ENCODE measurements at regions not wholly inside any gene's neighbourhood (a gene's known extent, or its start where the extent isn't known, plus 50 kb on each side); places are given as distances from the start of the nearest gene placed in this dataset.

GRCh38 chr3:43783987-43784639, 93.4 kb downstream of the ABHD5 start:
- Histone ChIP-seq H3K4me3 (ENCODE audit: low read depth in 2 of 2, low read length in 2 of 2) (no peak overlapping the region), H3K9me3 (ENCODE audit: control insufficient read depth, insufficient read depth, low read depth, low read length) (no peaks in the 10 kb centered on the region), H3K27me3 (ENCODE audit: control insufficient read depth, insufficient read depth, low read length) (no peaks in the 10 kb centered on the region), H3K27ac (ENCODE audit: low read length) (no peak overlapping the region), H3K4me1 (ENCODE audit: control insufficient read depth, insufficient read depth, low read length) (no peaks in the 10 kb centered on the region), H3K36me3 (ENCODE audit: control insufficient read depth, insufficient read depth, low read length) (no peaks in the 10 kb centered on the region)
- POLR2A ChIA-PET: no interaction called here
- CTCF ChIA-PET: no interaction called here
- no TSS peak for BruUV-seq (replicated peaks)
- ATAC-seq: no peak
- no peak for TF ChIP-seq CTCF (IDR thresholded peaks at IDR 0.05)
- TF ChIP-seq REST (IDR thresholded peaks at IDR 0.05; ENCODE audit: insufficient read depth in 1 of 2, low read depth in 2 of 2, low read length in 1 of 2): no peak
- TF ChIP-seq POLR2AphosphoS5 (IDR thresholded peaks at IDR 0.05; ENCODE audit: low read depth, low read length): no peak
- TF ChIP-seq TCF7L2 (IDR thresholded peaks at IDR 0.05; ENCODE audit: low read depth, low read length): no peak
- TF ChIP-seq SIN3A (IDR thresholded peaks at IDR 0.05; ENCODE audit: borderline replicate concordance, insufficient read depth, low read depth, low read length): no peak
- in situ Hi-C loops (cut with HindIII; ENCODE audit: low pct_unique_long_range_greater_than_20kb, low sequenced_read_pairs): no loop called here
- intact Hi-C loops (cut with micrococcal nuclease; ENCODE audit: unreplicated experiment): no loop called here
- DNase-seq (ENCODE audit: low read depth, low spot score): no peak

DNA sequence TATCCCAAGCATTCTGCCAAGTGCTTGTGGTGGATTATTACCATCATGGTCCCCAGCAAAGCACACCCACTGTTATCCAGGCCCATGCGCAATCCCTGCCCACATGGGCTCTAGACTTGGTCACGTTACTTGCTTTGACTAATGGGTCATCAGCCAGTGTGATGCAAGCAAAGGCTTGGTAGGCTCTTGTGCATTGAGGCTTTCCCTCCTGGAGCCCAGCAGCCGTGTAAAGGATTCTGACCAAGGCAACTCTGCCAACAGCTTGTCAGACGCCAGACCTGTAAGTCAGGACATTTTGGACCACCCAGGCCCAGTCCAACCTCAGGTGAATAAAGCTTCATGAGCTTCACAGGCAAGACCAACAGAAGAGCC, 93.9 kb downstream of the ABHD5 start:
- no peak for DNase-seq (ENCODE audit: low read depth, low spot score)
- intact Hi-C loops (cut with micrococcal nuclease; ENCODE audit: unreplicated experiment) (no loop called here), in situ Hi-C loops (cut with HindIII; ENCODE audit: low pct_unique_long_range_greater_than_20kb, low sequenced_read_pairs) (no loop called here)
- CTCF ChIA-PET: no interaction called here
- no peak for ATAC-seq
- Histone ChIP-seq H3K27me3 (ENCODE audit: control insufficient read depth, insufficient read depth, low read length) (no peaks in the 10 kb centered on the region), H3K4me3 (ENCODE audit: low read depth in 2 of 2, low read length in 2 of 2) (no peak overlapping the region), H3K27ac (ENCODE audit: low read length) (no peak overlapping the region), H3K9me3 (ENCODE audit: control insufficient read depth, insufficient read depth, low read depth, low read length) (no peaks in the 10 kb centered on the region), H3K36me3 (ENCODE audit: control insufficient read depth, insufficient read depth, low read length) (no peaks in the 10 kb centered on the region), H3K4me1 (ENCODE audit: control insufficient read depth, insufficient read depth, low read length) (no peaks in the 10 kb centered on the region)
- BruUV-seq (replicated peaks): no TSS peak
- POLR2A ChIA-PET: no interaction called here
- TF ChIP-seq TCF7L2 (IDR thresholded peaks at IDR 0.05; ENCODE audit: low read depth, low read length) (no peak), POLR2AphosphoS5 (IDR thresholded peaks at IDR 0.05; ENCODE audit: low read depth, low read length) (no peak), SIN3A (IDR thresholded peaks at IDR 0.05; ENCODE audit: borderline replicate concordance, insufficient read depth, low read depth, low read length) (no peak)

GRCh38 chr3:43785551-43785950, 94.8 kb downstream of the ABHD5 start:
- DNase-seq (ENCODE audit: low read depth, low spot score) (no peak), ATAC-seq (no peak)
- CTCF ChIA-PET: no interaction called here
- H3K9me3 ChIP-seq (ENCODE audit: control insufficient read depth, insufficient read depth, low read depth, low read length): no peaks in the 10 kb centered on the region
- H3K4me1 ChIP-seq (ENCODE audit: control insufficient read depth, insufficient read depth, low read length): no peaks in the 10 kb centered on the region
- no peaks in the 10 kb centered on the region; the same call in 1 of the 2 replicates for H3K27me3 ChIP-seq (ENCODE audit: control insufficient read depth, insufficient read depth, low read length)
- BruUV-seq (replicated peaks): no TSS peak
- TF ChIP-seq TCF7L2 (IDR thresholded peaks at IDR 0.05; ENCODE audit: low read depth, low read length): no peak
- no peak for TF ChIP-seq SIN3A (IDR thresholded peaks at IDR 0.05; ENCODE audit: borderline replicate concordance, insufficient read depth, low read depth, low read length)
- TF ChIP-seq REST (IDR thresholded peaks at IDR 0.05; ENCODE audit: insufficient read depth in 1 of 2, low read depth in 2 of 2, low read length in 1 of 2): no peak
- TF ChIP-seq POLR2AphosphoS5 (IDR thresholded peaks at IDR 0.05; ENCODE audit: low read depth, low read length): no peak
- no peak for TF ChIP-seq CTCF (IDR thresholded peaks at IDR 0.05)
- no peak overlapping the region for H3K27ac ChIP-seq (ENCODE audit: low read length)
- in situ Hi-C loops (cut with HindIII; ENCODE audit: low pct_unique_long_range_greater_than_20kb, low sequenced_read_pairs): no loop called here
- H3K4me3 ChIP-seq (ENCODE audit: low read depth in 2 of 2, low read length in 2 of 2): no peak overlapping the region
- H3K36me3 ChIP-seq (ENCODE audit: control insufficient read depth, insufficient read depth, low read length): no peaks in the 10 kb centered on the region
- POLR2A ChIA-PET: no interaction called here
- intact Hi-C loops (cut with micrococcal nuclease; ENCODE audit: unreplicated experiment): no loop called here

Measured in Panc1 (cell line).